Esophagus squamous epithelium (tissue), 5 donors: ENCODE measurements at regions not wholly inside any gene's neighbourhood (a gene's known extent, or its start where the extent isn't known, plus 50 kb on each side); places are given as distances from the start of the nearest gene placed in this dataset.

ENCODE experiments used
- DNase-seq: peaks from one replicate; lab custom pipeline; 2025; lab: John Stamatoyannopoulos, UW
- H3K27ac ChIP-seq, 4 donors: fragments of 200-600 bp; sonication (generic); one replicate each; pipeline ENCODE4 v1.5.1; 2016 to 2019; ENCODE audit warnings: mild to moderate bottlenecking in 1 of 4
- H3K27me3 ChIP-seq, 4 donors: fragments of 200-600 bp; sonication (generic); 1 replicate in 3 of 4; 2 replicates in 1 of 4; pipeline versions ENCODE4 v1.5.1 to v1.6.0; 2017 to 2021; ENCODE audit warnings: antibody characterized with exemption in 1 of 4
- H3K36me3 ChIP-seq, 3 donors: fragments of 200-600 bp; sonication (generic); one replicate each; pipeline ENCODE4 v1.5.1; 2016 to 2019
- H3K4me1 ChIP-seq, 3 donors: fragments of 200-600 bp; sonication (generic); one replicate each; pipeline ENCODE4 v1.5.1; 2017 to 2019
- H3K4me3 ChIP-seq, 4 donors: fragments of 200-600 bp; sonication (generic); 1 replicate in 3 of 4; 2 replicates in 1 of 4; pipeline ENCODE4 v1.5.1; 2016 to 2019; ENCODE audit warnings: mild to moderate bottlenecking in 2 of 4, moderate library complexity in 1 of 4
- H3K9me3 ChIP-seq, 3 donors: fragments of 200-600 bp; sonication (generic); one replicate each; pipeline ENCODE4 v1.5.1; 2016 to 2019
- CTCF ChIP-seq, 6 experiments: fragments of 450-650 bp in 4 of 6; fragments of 200-600 bp in 2 of 6; sonication (generic) in 2 of 6; IDR thresholded peaks; one replicate each; pipeline ENCODE4 v1.5.1; 2016 to 2019; ENCODE audit warnings: antibody characterized with exemption in 6 of 6, mild to moderate bottlenecking in 4 of 6, moderate library complexity in 4 of 6
- POLR2A ChIP-seq, 4 donors: fragments of 450-650 bp; IDR thresholded peaks; one replicate each; pipeline ENCODE4 v1.6.1; 2017; ENCODE audit warnings: antibody characterized with exemption in 4 of 4, mild to moderate bottlenecking in 4 of 4, moderate library complexity in 3 of 4
- WGBS, 2 donors: methylation state at CpG; one replicate each; pipeline ENCODE4 v1.1.5; 2018; 5-methylcytosine and 5-hydroxymethylcytosine counted together
- intact Hi-C: fragments of 100-400 bp; cut with DNase I; formaldehyde crosslinking; loops from one replicate; pipeline ENCODE4 v1.15.0; 2022
- donor health status: DM: yes; HTN: yes; CAD: no.

GRCh38 chr4:14575289-14575688, 427.0 kb upstream of the CPEB2 start:
- no peaks in the 10 kb centered on the region for H3K36me3 ChIP-seq
- no peaks in the 10 kb centered on the region for H3K27me3 ChIP-seq
- no peak for TF ChIP-seq CTCF (IDR thresholded peaks at IDR 0.05)
- TF ChIP-seq POLR2A (IDR thresholded peaks at IDR 0.05): no peak
- no peaks in the 10 kb centered on the region for H3K9me3 ChIP-seq
- no peak for DNase-seq
- no peak overlapping the region for H3K27ac ChIP-seq
- intact Hi-C loops: no loop called here
- 87 to 90% methylated on average over 1 of the region's 1 CpG for WGBS, 2 donors
- H3K4me1 ChIP-seq: no peaks in the 10 kb centered on the region
- H3K4me3 ChIP-seq: no peak overlapping the region

GRCh38 chr4:14575919-14576318, 426.4 kb upstream of the CPEB2 start:
- H3K27ac ChIP-seq: no peak overlapping the region
- 87 to 93% methylated on average over 2 of the region's 2 CpGs for WGBS, 2 donors
- H3K9me3 ChIP-seq: no peaks in the 10 kb centered on the region
- no peaks in the 10 kb centered on the region for H3K27me3 ChIP-seq
- no peak overlapping the region for H3K4me3 ChIP-seq
- no peaks in the 10 kb centered on the region for H3K4me1 ChIP-seq
- no peaks in the 10 kb centered on the region for H3K36me3 ChIP-seq
- no peak for TF ChIP-seq POLR2A (IDR thresholded peaks at IDR 0.05)
- no peak for TF ChIP-seq CTCF (IDR thresholded peaks at IDR 0.05)
- no peak for DNase-seq
- intact Hi-C loops: no loop called here

DNA sequence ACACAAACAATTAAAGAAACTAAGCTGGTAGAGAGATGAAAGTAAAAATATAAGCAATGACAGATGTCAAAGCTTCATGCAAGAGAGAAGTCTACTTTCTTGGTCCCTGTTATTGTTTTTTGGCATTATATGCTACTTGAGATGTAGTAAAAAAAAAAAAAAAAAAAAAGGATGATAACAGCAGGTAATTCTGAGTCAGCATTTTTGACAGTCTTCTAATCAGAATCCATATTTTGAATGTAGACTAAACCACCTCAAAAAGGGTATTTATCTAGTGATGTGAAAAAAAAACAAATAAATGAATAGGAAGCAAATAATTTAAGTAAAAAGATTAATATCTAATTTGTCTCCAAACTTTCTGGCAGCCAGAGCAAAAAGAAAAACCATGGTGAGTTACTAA, 422.2 kb upstream of the CPEB2 start:
- H3K36me3 ChIP-seq: no peaks in the 10 kb centered on the region
- H3K9me3 ChIP-seq: no peaks in the 10 kb centered on the region
- no peak for TF ChIP-seq POLR2A (IDR thresholded peaks at IDR 0.05)
- TF ChIP-seq CTCF (IDR thresholded peaks at IDR 0.05): no peak
- no peaks in the 10 kb centered on the region for H3K27me3 ChIP-seq
- DNase-seq: no peak
- intact Hi-C loops: no loop called here
- H3K27ac ChIP-seq: no peak overlapping the region
- H3K4me1 ChIP-seq: no peaks in the 10 kb centered on the region
- no peak overlapping the region for H3K4me3 ChIP-seq

- no peaks in the 10 kb centered on the region for H3K9me3 ChIP-seq
- 8 to 25% methylated on average over 2 of the region's 3 CpGs for WGBS, 2 donors
- no peaks in the 10 kb centered on the region for H3K36me3 ChIP-seq
- no peak overlapping the region for H3K27ac ChIP-seq
- intact Hi-C loops: no loop called here
- H3K4me1 ChIP-seq: no peaks in the 10 kb centered on the region
- DNase-seq: no peak
- TF ChIP-seq POLR2A (IDR thresholded peaks at IDR 0.05) (no peak), CTCF (IDR thresholded peaks at IDR 0.05) (no peak)
- H3K27me3 ChIP-seq: no peaks in the 10 kb centered on the region
- H3K4me3 ChIP-seq: no peak overlapping the region
Measured at GRCh38 chr4:14581741-14582140, 420.5 kb upstream of the CPEB2 start.

- TF ChIP-seq CTCF (IDR thresholded peaks at IDR 0.05): no peak
- no peak for TF ChIP-seq POLR2A (IDR thresholded peaks at IDR 0.05)
- DNase-seq: no peak
- H3K27ac ChIP-seq: no peak overlapping the region
- no peak overlapping the region for H3K4me3 ChIP-seq
- no peaks in the 10 kb centered on the region for H3K9me3 ChIP-seq
- no peaks in the 10 kb centered on the region for H3K4me1 ChIP-seq
- intact Hi-C loops: no loop called here
- WGBS, 2 donors: 92 to 95% methylated on average over 3 of the region's 3 CpGs
- no peaks in the 10 kb centered on the region for H3K36me3 ChIP-seq
- no peaks in the 10 kb centered on the region for H3K27me3 ChIP-seq
Measured at GRCh38 chr4:14582677-14583076, 419.6 kb upstream of the CPEB2 start.
